Activated T-helper 2 cell treated with anti-CD3 and anti-CD28 coated beads, Interferon-gamma antibody, Interleukin-2, Interleukin-4, amounts not matched to agents 10 μg/mL and 5 μg/mL and 100 μg/mL, durations not matched to agents 14 hours and 24 hours and 36 hours (primary cell): ENCODE measurements at regions not wholly inside any gene's neighbourhood (a gene's known extent, or its start where the extent isn't known, plus 50 kb on each side); places are given as distances from the start of the nearest gene placed in this dataset.
"Not testable (repeated sequence)": the region's sequence is repeated elsewhere in the genome, so short reads cannot be mapped to it uniquely, and the experiment has no call there.

Source experiments
- DNase-seq: peaks from one replicate; pipeline ENCODE4 v3.0.0; 2021; ENCODE audit warnings: low spot score
- H3K27ac Mint-ChIP-seq: one replicate; pipeline ENCODE4 v1.8.0; 2021; ENCODE audit warnings: mixed read lengths
- H3K27me3 Mint-ChIP-seq: one replicate; pipeline ENCODE4 v1.8.0; 2021; ENCODE audit warnings: low read depth, mixed read lengths
- H3K36me3 Mint-ChIP-seq: one replicate; pipeline ENCODE4 v1.8.0; 2021; ENCODE audit warnings: low read depth, mixed read lengths
- H3K4me1 Mint-ChIP-seq: one replicate; pipeline ENCODE4 v1.8.0; 2021; ENCODE audit warnings: low read depth, mixed read lengths
- H3K4me3 Mint-ChIP-seq: one replicate; pipeline ENCODE4 v1.8.0; 2021; ENCODE audit warnings: low read depth, mild to moderate bottlenecking, moderate library complexity, mixed read lengths
- H3K9me3 Mint-ChIP-seq: one replicate; pipeline ENCODE4 v1.8.0; 2021; ENCODE audit warnings: mixed read lengths
- intact Hi-C: fragments of 100-400 bp; cut with micrococcal nuclease; formaldehyde crosslinking; loops from one replicate; pipeline ENCODE4 v1.15.1; 2023

DNA sequence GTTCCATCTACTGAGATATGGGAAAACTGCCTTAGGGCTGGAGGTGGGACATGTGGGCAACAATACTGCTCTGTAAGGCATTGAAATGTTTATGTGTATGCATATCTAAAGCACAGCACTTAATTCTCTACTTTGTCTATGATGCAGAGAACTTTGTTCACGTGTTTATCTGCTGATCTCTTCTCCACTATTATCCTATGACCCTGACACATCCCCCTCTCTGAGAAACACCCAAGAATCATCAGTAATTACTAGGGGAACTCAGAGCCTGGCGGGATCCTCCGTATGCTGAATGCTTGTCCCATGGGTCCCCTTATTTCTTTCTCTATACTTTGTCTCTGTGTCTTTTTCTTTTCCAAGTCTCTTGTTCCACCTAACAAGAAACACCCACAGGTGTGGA, 63.8 kb downstream of the OR4A15 start:
- H3K27me3 Mint-ChIP-seq, H3K27ac Mint-ChIP-seq, DNase-seq, intact Hi-C loops, H3K36me3 Mint-ChIP-seq, H3K4me1 Mint-ChIP-seq, H3K4me3 Mint-ChIP-seq: not testable (repeated sequence)
- H3K9me3 Mint-ChIP-seq: peaks cover 47% of the 10 kb centered on the region

DNA sequence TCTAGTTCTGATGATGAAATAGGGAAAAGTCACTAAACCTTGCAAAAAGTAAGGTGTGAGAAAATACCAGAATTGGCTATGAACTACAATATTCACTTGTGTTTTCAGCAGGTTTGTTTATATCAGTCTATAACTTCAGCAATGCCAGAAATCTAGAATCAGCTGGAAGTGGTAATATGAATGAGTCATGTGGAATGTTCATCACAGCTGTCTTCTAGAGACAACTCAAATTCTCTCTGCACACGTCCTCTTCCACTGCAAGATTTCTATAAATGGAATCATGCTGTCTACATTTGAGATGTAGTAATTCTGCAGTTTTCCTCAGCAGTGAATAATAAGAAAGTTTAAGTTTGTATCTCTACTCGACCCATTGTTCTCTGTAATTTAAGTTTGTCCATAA, 89.9 kb downstream of the OR4A15 start:
- H3K4me3 Mint-ChIP-seq: no peak overlapping the region
- H3K9me3 Mint-ChIP-seq: peaks cover 39% of the 10 kb centered on the region
- H3K27ac Mint-ChIP-seq: no peak overlapping the region
- no peaks in the 10 kb centered on the region for H3K36me3 Mint-ChIP-seq
- no peak for DNase-seq
- no peaks in the 10 kb centered on the region for H3K27me3 Mint-ChIP-seq
- intact Hi-C loops: no loop called here
- no peaks in the 10 kb centered on the region for H3K4me1 Mint-ChIP-seq

DNA sequence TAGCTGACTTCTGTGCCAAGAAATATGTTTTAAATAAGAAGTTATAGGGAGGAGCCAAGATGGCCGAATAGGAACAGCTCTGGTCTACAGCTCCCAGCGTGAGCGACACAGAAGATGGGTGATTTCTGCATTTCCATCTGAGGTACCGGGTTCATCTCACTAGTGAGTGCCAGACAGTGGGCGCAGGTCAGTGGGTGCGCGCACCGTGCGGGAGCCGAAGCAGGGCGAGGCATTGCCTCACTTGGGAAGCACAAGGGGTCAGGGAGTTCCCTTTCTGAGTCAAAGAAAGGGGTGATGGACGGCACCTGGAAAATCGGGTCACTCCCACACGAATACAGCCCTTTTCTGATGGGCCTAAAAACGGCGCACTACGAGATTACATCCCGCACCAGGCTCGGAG, 92.1 kb downstream of the OR4A15 start:
- peaks cover 34% of the 10 kb centered on the region for H3K9me3 Mint-ChIP-seq
- H3K36me3 Mint-ChIP-seq, H3K4me3 Mint-ChIP-seq, H3K4me1 Mint-ChIP-seq, H3K27me3 Mint-ChIP-seq, DNase-seq, intact Hi-C loops, H3K27ac Mint-ChIP-seq: not testable (repeated sequence)

DNA sequence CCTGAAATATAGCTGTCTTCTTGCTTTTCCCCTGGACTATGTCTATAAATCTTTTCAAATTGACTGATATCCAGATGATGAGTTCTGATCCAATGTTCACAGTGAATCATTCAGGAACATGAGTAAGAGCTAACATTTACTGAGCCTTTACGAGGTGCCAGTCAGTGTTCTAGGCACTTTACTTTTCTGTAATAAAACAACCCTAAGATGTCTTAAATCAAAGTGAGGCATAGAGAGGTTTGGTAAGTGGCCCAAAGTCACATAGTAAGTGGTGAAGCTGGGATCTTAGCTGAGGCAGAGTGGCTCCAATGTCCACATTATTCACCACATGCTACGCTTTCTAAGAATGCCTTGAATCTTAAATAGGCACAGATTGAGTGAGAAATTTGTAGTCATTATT, 79.9 kb upstream of the OR4C15 start:
- H3K36me3 Mint-ChIP-seq: no peaks in the 10 kb centered on the region
- H3K4me3 Mint-ChIP-seq: no peak overlapping the region
- intact Hi-C loops: no loop called here
- no peaks in the 10 kb centered on the region for H3K27me3 Mint-ChIP-seq
- peaks cover 32% of the 10 kb centered on the region for H3K9me3 Mint-ChIP-seq
- no peaks in the 10 kb centered on the region for H3K4me1 Mint-ChIP-seq
- no peak for DNase-seq
- no peak overlapping the region for H3K27ac Mint-ChIP-seq

DNA sequence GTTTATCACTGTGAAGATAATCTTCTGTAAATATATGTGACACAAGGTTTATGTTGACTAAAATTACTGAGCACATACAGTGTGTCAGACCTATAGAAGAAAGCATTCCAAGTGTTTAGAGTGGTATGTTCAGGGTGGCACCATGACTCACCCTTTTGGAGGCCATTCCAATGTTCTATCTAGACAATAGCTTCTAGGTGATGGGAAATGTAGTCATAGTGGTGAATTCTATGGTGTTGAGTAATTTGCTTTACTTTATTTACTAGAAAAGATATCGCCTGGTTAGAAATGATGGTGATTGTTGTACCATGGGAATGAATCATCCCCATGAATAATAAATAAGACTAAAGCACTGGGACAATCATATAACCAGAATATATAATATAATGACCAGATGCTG, 72.9 kb upstream of the OR4C15 start:
- Mint-ChIP-seq H3K27ac (no peak overlapping the region), H3K27me3 (no peaks in the 10 kb centered on the region), H3K4me1 (no peaks in the 10 kb centered on the region), H3K4me3 (no peak overlapping the region), H3K9me3 (peaks cover 49% of the 10 kb centered on the region), H3K36me3 (no peaks in the 10 kb centered on the region)
- no peak for DNase-seq
- intact Hi-C loops: no loop called here

DNA sequence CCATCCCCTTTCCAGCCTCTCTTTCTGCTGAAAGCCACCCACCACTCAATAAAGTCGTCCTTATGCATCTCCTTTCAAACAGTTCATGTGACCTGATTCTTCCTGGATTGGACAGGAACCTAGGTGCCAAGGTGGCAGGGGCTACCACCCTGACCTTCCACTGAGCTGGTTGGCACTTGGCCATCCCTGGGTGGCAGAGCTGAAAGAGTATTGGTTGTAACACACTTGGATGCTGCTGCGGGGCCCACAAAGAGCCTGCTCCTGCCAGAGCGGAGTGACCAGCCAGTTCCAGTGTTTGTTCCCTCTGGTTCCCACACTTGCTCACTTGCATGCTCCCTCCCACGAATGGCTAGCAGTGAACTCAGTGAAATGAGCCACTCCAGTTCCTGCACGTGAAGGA, 57.2 kb upstream of the OR4C15 start:
- intact Hi-C loops: no loop called here
- H3K4me1 Mint-ChIP-seq: no peaks in the 10 kb centered on the region
- H3K27me3 Mint-ChIP-seq: no peaks in the 10 kb centered on the region
- peaks cover 68% of the 10 kb centered on the region for H3K9me3 Mint-ChIP-seq
- no peak overlapping the region for H3K4me3 Mint-ChIP-seq
- DNase-seq: no peak
- no peak overlapping the region for H3K27ac Mint-ChIP-seq
- H3K36me3 Mint-ChIP-seq: no peaks in the 10 kb centered on the region

DNA sequence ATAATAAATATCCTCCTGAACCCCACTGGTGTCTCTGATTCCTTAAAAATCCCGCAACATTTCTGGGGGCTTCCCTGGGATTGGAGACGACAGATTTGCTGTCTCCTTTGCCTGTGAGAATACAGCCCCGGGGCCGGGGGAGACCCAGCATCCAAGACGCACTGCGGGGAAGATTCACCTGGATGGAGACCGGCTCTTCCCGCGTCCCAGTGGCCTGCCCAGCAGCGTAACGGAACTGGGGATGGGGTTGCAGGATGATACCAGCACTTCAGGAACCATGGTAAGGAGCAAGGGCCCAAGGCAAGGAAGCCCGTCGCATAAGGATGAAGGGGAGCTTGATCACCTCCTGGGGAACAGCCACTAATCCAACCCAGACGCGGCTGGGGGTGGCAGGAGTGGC, 53.3 kb upstream of the OR4C15 start:
- H3K4me3 Mint-ChIP-seq: no peak overlapping the region
- intact Hi-C loops: no loop called here
- peaks cover 59% of the 10 kb centered on the region for H3K9me3 Mint-ChIP-seq
- H3K27ac Mint-ChIP-seq: no peak overlapping the region
- no peaks in the 10 kb centered on the region for H3K36me3 Mint-ChIP-seq
- no peaks in the 10 kb centered on the region for H3K27me3 Mint-ChIP-seq
- no peaks in the 10 kb centered on the region for H3K4me1 Mint-ChIP-seq
- DNase-seq: no peak

DNA sequence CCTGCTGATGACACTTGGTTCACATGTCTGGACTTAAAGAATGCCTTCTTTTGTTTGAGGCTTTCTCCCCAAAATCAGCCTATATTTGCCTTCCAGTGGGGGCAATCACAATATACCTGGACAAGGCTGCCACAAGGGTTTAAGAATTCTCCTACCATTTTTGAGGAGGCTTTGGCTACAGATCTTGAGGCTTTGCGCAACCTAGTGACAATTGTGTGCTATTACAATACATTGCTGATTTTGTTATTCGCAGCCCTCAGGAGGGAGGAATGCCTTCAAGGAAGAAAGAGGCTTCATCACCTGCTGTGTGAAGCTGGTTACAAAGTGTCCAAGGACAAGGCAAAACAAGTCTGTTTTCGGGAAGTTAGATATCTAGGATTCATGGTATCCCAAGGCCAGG, 50.8 kb upstream of the OR4C15 start:
- no peak overlapping the region for H3K27ac Mint-ChIP-seq
- H3K36me3 Mint-ChIP-seq: no peaks in the 10 kb centered on the region
- DNase-seq: no peak
- H3K4me3 Mint-ChIP-seq: no peak overlapping the region
- H3K9me3 Mint-ChIP-seq: peaks cover 54% of the 10 kb centered on the region
- H3K4me1 Mint-ChIP-seq: no peaks in the 10 kb centered on the region
- no peaks in the 10 kb centered on the region for H3K27me3 Mint-ChIP-seq
- intact Hi-C loops: no loop called here
